Fibroblast of the aortic adventitia (primary cell): ENCODE measurements at regions not wholly inside any gene's neighbourhood (a gene's known extent, or its start where the extent isn't known, plus 50 kb on each side); places are given as distances from the start of the nearest gene placed in this dataset.

Source experiments
- DNase-seq: peaks from one replicate; pipeline ENCODE4 v3.0.0-alpha.2; 2010; ENCODE audit warnings: low read depth
- H3K4me3 ChIP-seq: 2 replicates; pipeline ENCODE4 v1.5.1; 2011; ENCODE audit warnings: low read depth, mild to moderate bottlenecking, control low read depth, low read length, moderate library complexity
- TF ChIP-seq, protein P1 (sequence below): IDR thresholded peaks from 2 replicates; pipeline ENCODE4 v1.5.1; 2011; ENCODE audit warnings: mild to moderate bottlenecking, low read length, control low read depth, inconsistent platforms; ENCODE audit not compliant: insufficient read depth

DNA sequence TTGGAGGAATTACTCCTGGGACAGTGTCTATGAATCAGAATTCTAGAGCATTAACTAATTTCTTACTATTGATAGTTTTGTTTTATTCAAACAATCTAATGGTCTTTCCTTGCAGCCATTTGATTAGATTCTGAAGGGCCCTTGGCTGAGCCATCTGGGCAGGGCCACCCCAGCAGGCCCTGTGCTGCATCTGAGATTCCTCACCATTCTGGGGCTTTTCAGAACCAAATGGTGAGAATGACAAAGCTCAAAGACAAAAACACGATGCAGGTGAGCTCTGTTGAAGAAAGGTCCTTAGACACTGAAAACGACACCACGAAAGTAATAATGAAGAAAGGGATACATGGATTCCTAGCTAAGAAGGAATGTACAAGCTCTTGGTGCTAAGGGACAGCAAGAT is 321.0 kb upstream of the IRX4 start:
- H3K4me3 ChIP-seq, result no peak overlapping the region
- TF ChIP-seq, protein P1, sequence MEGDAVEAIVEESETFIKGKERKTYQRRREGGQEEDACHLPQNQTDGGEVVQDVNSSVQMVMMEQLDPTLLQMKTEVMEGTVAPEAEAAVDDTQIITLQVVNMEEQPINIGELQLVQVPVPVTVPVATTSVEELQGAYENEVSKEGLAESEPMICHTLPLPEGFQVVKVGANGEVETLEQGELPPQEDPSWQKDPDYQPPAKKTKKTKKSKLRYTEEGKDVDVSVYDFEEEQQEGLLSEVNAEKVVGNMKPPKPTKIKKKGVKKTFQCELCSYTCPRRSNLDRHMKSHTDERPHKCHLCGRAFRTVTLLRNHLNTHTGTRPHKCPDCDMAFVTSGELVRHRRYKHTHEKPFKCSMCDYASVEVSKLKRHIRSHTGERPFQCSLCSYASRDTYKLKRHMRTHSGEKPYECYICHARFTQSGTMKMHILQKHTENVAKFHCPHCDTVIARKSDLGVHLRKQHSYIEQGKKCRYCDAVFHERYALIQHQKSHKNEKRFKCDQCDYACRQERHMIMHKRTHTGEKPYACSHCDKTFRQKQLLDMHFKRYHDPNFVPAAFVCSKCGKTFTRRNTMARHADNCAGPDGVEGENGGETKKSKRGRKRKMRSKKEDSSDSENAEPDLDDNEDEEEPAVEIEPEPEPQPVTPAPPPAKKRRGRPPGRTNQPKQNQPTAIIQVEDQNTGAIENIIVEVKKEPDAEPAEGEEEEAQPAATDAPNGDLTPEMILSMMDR, result no peak
- no peak for DNase-seq

DNA sequence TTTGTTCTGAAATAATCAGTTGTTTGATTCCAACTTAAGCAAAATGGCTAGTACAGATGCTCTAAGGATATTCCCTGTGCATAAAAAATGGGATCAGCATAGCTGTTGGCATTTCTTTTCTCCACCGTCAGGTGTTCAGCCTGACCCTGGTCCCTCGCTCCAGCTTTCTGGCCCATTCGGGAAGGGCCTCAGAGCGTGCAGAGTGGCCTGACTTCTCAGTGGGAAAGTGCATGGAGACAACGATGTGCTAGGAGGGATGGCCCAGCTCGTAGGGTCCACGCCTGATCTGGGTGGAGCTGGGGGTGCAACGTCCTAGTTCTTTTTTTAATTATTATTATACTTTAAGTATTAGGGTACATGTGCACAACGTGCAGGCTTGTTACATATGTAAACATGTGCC is 319.1 kb upstream of the IRX4 start:
- no peak for DNase-seq
- H3K4me3 ChIP-seq, result no peak overlapping the region
- TF ChIP-seq, protein P1, result no peak

DNA sequence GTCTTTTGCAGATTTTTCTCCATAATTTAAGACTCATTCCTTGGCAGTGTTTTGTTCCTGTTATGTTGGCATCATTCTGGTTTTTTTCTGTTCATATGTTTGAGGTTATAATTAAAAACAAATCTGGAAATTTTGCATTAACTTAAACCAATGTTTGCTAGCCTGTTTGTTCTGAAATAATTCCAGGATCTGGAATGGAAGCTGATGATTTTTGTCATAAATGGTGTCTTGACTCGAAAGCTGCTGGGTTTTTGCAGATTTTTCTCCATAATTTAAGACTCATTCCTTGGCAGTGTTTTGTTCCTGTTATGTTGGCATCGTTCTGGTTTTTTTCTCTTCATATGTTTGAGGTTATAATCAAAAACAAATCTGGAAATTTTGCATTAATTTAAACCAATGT is 318.7 kb upstream of the IRX4 start:
- no peak for DNase-seq
- no peak overlapping the region for H3K4me3 ChIP-seq
- TF ChIP-seq, protein P1, result no peak

DNA sequence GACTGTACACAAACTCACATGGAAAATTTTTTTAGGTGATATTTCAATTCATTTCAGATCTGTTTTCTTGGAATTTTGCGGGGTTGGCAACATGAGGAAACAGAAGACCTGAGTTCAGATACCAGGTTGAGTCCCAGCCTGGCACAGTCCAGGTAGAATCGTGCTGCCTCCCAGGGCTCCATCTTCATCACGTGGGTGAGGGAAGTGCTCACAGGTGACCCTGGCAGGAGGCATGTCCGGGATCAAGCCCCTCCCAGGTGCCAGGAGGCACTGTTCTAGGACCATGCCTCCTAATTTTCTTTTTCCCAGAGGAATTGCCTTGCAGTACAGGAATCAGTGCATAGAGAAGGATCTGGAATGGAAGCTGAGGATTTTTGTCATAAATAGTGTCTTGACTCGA is 318.3 kb upstream of the IRX4 start:
- DNase-seq, result no peak
- TF ChIP-seq, protein P1, result no peak
- no peak overlapping the region for H3K4me3 ChIP-seq

DNA sequence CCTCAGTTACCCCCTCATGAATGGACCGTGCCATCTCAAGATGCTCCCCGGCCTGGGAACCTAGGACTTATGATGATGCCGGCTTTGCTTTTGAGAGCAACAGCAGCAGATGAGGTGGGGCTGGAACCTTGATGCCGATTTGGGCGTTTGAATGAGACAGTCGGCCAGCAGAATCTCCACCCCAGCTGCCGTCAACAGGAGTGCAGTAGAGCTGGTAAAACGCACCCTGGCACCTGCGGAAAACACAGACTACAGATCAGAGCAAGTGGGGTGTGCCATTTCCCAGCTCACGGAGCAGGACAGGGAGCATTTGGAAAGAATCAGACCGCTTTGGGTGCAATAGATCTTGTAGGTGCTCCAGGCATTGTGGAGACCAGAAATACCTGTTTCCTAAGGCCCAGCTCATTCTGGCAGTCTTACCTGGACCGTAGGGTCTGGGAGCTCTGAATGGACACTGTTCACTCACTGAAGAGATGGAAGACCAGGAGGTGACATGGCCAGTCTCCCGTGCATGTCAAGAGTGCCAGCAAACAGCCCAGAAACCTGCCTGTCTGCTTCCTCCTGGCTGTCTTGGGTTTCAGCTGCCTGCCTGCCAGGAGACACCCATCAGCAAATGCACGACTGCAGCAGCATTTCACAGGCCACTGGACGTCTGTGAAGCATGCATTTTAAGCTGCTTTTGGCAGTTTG is 317.7 kb upstream of the IRX4 start:
- DNase-seq, result no peak
- no peak overlapping the region for H3K4me3 ChIP-seq
- TF ChIP-seq, protein P1, result no peak

DNA sequence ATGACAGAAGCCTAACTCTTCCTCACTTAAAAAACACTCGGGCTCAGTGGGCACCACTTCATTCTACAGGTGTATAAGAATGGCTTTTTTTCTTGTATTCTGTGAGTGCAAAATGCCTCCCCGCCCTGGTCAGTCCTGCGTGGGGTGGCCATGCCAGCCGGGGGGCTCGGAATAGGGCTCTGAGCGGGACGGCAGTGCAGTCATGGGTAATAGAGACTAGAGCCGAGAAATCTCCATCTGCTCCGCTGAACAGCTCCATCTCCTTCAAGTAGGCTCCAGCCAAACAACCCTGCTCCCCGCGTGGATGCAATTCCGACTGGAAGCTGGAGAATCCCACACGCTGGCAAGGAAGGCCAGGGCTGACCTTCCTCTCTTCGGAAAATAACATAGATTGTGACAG is 317.0 kb upstream of the IRX4 start:
- TF ChIP-seq, protein P1, result no peak
- DNase-seq, result no peak
- no peak overlapping the region for H3K4me3 ChIP-seq
